H9 (cell line): ENCODE measurements at regions not wholly inside any gene's neighbourhood (a gene's known extent, or its start where the extent isn't known, plus 50 kb on each side); places are given as distances from the start of the nearest gene placed in this dataset.

Source experiments
- DNase-seq: peaks from one replicate; pipeline ENCODE4 v3.0.0-alpha.2; 2017
- H2AFZ ChIP-seq: one replicate; pipeline ENCODE4 v1.6.1; 2013; ENCODE audit warnings: mild to moderate bottlenecking, low read length, control low read depth, moderate library complexity
- H2AK5ac ChIP-seq: 2 replicates; pipeline ENCODE4 v1.6.1; 2013; ENCODE audit warnings: low read length, control low read depth, mixed read lengths; ENCODE audit not compliant: insufficient read length
- H2BK120ac ChIP-seq: one replicate; pipeline ENCODE4 v1.6.1; 2013; ENCODE audit warnings: low read depth, mild to moderate bottlenecking, low read length, control low read depth, inconsistent platforms; ENCODE audit not compliant: poor library complexity, severe bottlenecking
- H2BK12ac ChIP-seq: 2 replicates; pipeline ENCODE4 v1.6.1; 2013; ENCODE audit warnings: low read length, control low read depth, mixed read lengths, low read depth; ENCODE audit not compliant: insufficient read length
- H2BK15ac ChIP-seq: 2 replicates; pipeline ENCODE4 v1.6.1; 2013; ENCODE audit warnings: low read depth, low read length, control low read depth
- H2BK20ac ChIP-seq: one replicate; pipeline ENCODE4 v1.6.1; 2013; ENCODE audit warnings: low read depth, mild to moderate bottlenecking, low read length, control low read depth, inconsistent platforms; ENCODE audit not compliant: poor library complexity, severe bottlenecking
- H2BK5ac ChIP-seq: 2 replicates; pipeline ENCODE4 v1.6.1; 2013; ENCODE audit warnings: low read length, control low read depth, mixed read lengths; ENCODE audit not compliant: insufficient read length
- H3K14ac ChIP-seq: 2 replicates; pipeline ENCODE4 v1.6.1; 2013; ENCODE audit warnings: low read length, control low read depth; ENCODE audit not compliant: insufficient read depth
- H3K18ac ChIP-seq: 2 replicates; pipeline ENCODE4 v1.6.1; 2013; ENCODE audit warnings: low read depth, mild to moderate bottlenecking, mixed read lengths, low read length, control low read depth; ENCODE audit not compliant: insufficient read length
- H3K23ac ChIP-seq: 2 replicates; pipeline ENCODE4 v1.6.1; 2013; ENCODE audit warnings: low read length, control low read depth, mixed read lengths, low read depth; ENCODE audit not compliant: insufficient read length
- H3K23me2 ChIP-seq: 2 replicates; pipeline ENCODE4 v1.6.1; 2013; ENCODE audit warnings: low read depth, mild to moderate bottlenecking, mixed read lengths, low read length, control low read depth; ENCODE audit not compliant: insufficient read length, poor library complexity, severe bottlenecking
- H3K27ac ChIP-seq: 2 replicates; pipeline ENCODE4 v1.5.1; 2013; ENCODE audit warnings: low read length, control low read depth, mixed read lengths, low read depth; ENCODE audit not compliant: insufficient read length
- H3K27me3 ChIP-seq: 2 replicates; pipeline ENCODE4 v1.6.1; 2013; ENCODE audit warnings: low read length, control low read depth, inconsistent platforms; ENCODE audit not compliant: insufficient read depth
- H3K4ac ChIP-seq: 2 replicates; pipeline ENCODE4 v1.6.1; 2013; ENCODE audit warnings: low read depth, mild to moderate bottlenecking, control low read depth, inconsistent platforms, low read length, moderate library complexity
- H3K4me1 ChIP-seq: 2 replicates; pipeline ENCODE4 v1.6.1; 2013; ENCODE audit warnings: low read length, control low read depth, inconsistent platforms; ENCODE audit not compliant: insufficient read depth
- H3K4me2 ChIP-seq: 2 replicates; pipeline ENCODE4 v1.6.1; 2013; ENCODE audit warnings: low read length, control low read depth, mixed read lengths; ENCODE audit not compliant: insufficient read length, insufficient read depth
- H3K56ac ChIP-seq: 2 replicates; pipeline ENCODE4 v1.6.1; 2013; ENCODE audit warnings: low read depth, mild to moderate bottlenecking, mixed read lengths, low read length, control low read depth; ENCODE audit not compliant: insufficient read length
- H3K79me1 ChIP-seq: 2 replicates; pipeline ENCODE4 v1.6.1; 2013; ENCODE audit warnings: low read depth, mild to moderate bottlenecking, moderate library complexity, low read length, control low read depth, inconsistent platforms; ENCODE audit not compliant: insufficient read depth, poor library complexity, severe bottlenecking
- H3K79me2 ChIP-seq: 2 replicates; pipeline ENCODE4 v1.6.1; 2013; ENCODE audit warnings: low read length, control low read depth, inconsistent platforms; ENCODE audit not compliant: insufficient read depth
- H3K9ac ChIP-seq: 2 replicates; pipeline ENCODE4 v1.6.1; 2013; ENCODE audit warnings: low read length, control low read depth, mixed read lengths; ENCODE audit not compliant: insufficient read length; ENCODE audit errors: extremely low read depth
- H3K9me3 ChIP-seq: one replicate; pipeline ENCODE4 v1.6.1; 2013; ENCODE audit warnings: low read depth, low read length, inconsistent platforms; ENCODE audit not compliant: control insufficient read depth
- H3T11ph ChIP-seq: one replicate; pipeline ENCODE4 v1.6.1; 2013; ENCODE audit warnings: mild to moderate bottlenecking, low read length, control low read depth, inconsistent platforms
- H4K20me1 ChIP-seq: one replicate; pipeline ENCODE4 v1.6.1; 2013; ENCODE audit not compliant: control insufficient read depth, insufficient read length, insufficient read depth
- H4K5ac ChIP-seq: 2 replicates; pipeline ENCODE4 v1.6.1; 2013; ENCODE audit warnings: low read depth, mild to moderate bottlenecking, mixed read lengths, low read length, control low read depth; ENCODE audit not compliant: insufficient read length
- H4K8ac ChIP-seq: replicated peaks from 2 replicates; pipeline ENCODE4 v1.6.1; 2013; ENCODE audit warnings: low read length, control low read depth, mixed read lengths, low read depth; ENCODE audit not compliant: insufficient read length
- H4K91ac ChIP-seq: 2 replicates; pipeline ENCODE4 v1.6.1; 2013; ENCODE audit warnings: low read depth, mild to moderate bottlenecking, moderate library complexity, mixed read lengths, low read length, control low read depth; ENCODE audit not compliant: insufficient read length
- H3K27ac Mint-ChIP-seq, 3 experiments: 2 replicates in 2 of 3; 3 replicates in 1 of 3; pipeline ENCODE4 v1.8.0; 2020 to 2021; ENCODE audit warnings: mixed read lengths in 3 of 3, mild to moderate bottlenecking in 1 of 3, moderate library complexity in 1 of 3
- H3K27me3 Mint-ChIP-seq: 2 replicates; pipeline ENCODE4 v1.8.0; 2021; ENCODE audit warnings: low read depth, mild to moderate bottlenecking, moderate library complexity, mixed read lengths
- H3K36me3 Mint-ChIP-seq, 3 experiments: 2 replicates in 2 of 3; 3 replicates in 1 of 3; pipeline ENCODE4 v1.8.0; 2020 to 2021; ENCODE audit warnings: low read depth in 3 of 3, mixed read lengths in 3 of 3; ENCODE audit not compliant: insufficient read depth in 1 of 3
- H3K4me1 Mint-ChIP-seq, 2 experiments: 2 replicates each; pipeline ENCODE4 v1.8.0; 2020; ENCODE audit warnings: mixed read lengths in 2 of 2
- H3K4me3 Mint-ChIP-seq, 2 experiments: 2 replicates in 1 of 2; 3 replicates in 1 of 2; pipeline ENCODE4 v1.8.0; 2020 to 2021; ENCODE audit warnings: mild to moderate bottlenecking in 2 of 2, mixed read lengths in 2 of 2, moderate library complexity in 1 of 2
- H3K9me3 Mint-ChIP-seq, 2 experiments: 2 replicates in 1 of 2; 3 replicates in 1 of 2; pipeline ENCODE4 v1.8.0; 2020; ENCODE audit warnings: mild to moderate bottlenecking in 2 of 2, mixed read lengths in 2 of 2, moderate library complexity in 1 of 2
- WGBS: extraction: QIAGEN DNeasy Blood & Tissue Kit; methylation state at CpG from one replicate; pipeline ENCODE4 v1.1.7; 2013; ENCODE audit warnings: missing lambda C conversion rate, low lambda C conversion rate, mixed read lengths; ENCODE audit not compliant: insufficient read length; ENCODE audit errors: extremely low coverage; 5-methylcytosine and 5-hydroxymethylcytosine counted together
- TF ChIP-seq, protein P1 (sequence below): fragments of 200-600 bp; sonication (generic); conservative IDR thresholded peaks from 3 replicates; pipeline ENCODE4 v1.8.0; 2021; ENCODE audit warnings: antibody characterized with exemption, mild to moderate bottlenecking

DNA sequence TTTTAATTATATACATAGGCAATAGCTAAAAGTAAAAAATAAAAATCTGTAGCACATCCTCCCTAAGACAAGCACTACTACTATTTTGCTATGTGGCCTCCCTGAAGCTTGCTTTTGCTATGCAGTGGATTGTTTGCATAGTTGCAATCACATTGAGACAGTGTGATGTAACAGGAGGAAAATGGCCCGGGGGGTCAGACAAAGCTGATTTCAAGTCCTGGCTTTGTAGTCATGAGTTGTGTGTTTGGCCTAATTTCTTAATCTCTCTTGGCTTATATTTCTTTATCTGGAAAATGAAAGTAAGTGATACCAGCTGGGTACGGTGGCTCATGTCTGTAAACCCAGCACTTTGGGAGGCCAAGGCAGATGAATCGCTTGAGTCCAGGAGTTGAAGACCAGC, 166.6 kb downstream of the LHFPL1 start:
- H3K27ac Mint-ChIP-seq = peak overlapping the region in 1 of 3 experiments; percentile 68; a peak in 1 of 7 replicates
- Histone ChIP-seq H4K5ac (no peak overlapping the region), H2BK12ac (no peak overlapping the region), H3K14ac (no peak overlapping the region), H3K4ac (no peak overlapping the region), H2AFZ (no peak overlapping the region), H3K79me2 (no peaks in the 10 kb centered on the region), H3K9me3 (no peaks in the 10 kb centered on the region), H2BK120ac (no peak overlapping the region), H3K23me2 (no peaks in the 10 kb centered on the region), H3K56ac (no peak overlapping the region), H3K23ac (no peak overlapping the region), H4K20me1 (no peaks in the 10 kb centered on the region), H3K4me2 (no peak overlapping the region), H3K27me3 (no peaks in the 10 kb centered on the region), H3K27ac (no peak overlapping the region), H3K4me1 (no peaks in the 10 kb centered on the region), H3K79me1 (no peaks in the 10 kb centered on the region), H2BK20ac (no peak overlapping the region), H3K9ac (no peak overlapping the region), H2BK15ac (no peak overlapping the region), H4K8ac (no peak overlapping the region), H2AK5ac (no peak overlapping the region), H4K91ac (no peak overlapping the region), H2BK5ac (no peak overlapping the region), H3K18ac (no peak overlapping the region), H3T11ph (no peak overlapping the region)
- H3K9me3 Mint-ChIP-seq = peaks cover 13 to 31% of the 10 kb centered on the region in 2 experiments
- TF ChIP-seq, protein P1, sequence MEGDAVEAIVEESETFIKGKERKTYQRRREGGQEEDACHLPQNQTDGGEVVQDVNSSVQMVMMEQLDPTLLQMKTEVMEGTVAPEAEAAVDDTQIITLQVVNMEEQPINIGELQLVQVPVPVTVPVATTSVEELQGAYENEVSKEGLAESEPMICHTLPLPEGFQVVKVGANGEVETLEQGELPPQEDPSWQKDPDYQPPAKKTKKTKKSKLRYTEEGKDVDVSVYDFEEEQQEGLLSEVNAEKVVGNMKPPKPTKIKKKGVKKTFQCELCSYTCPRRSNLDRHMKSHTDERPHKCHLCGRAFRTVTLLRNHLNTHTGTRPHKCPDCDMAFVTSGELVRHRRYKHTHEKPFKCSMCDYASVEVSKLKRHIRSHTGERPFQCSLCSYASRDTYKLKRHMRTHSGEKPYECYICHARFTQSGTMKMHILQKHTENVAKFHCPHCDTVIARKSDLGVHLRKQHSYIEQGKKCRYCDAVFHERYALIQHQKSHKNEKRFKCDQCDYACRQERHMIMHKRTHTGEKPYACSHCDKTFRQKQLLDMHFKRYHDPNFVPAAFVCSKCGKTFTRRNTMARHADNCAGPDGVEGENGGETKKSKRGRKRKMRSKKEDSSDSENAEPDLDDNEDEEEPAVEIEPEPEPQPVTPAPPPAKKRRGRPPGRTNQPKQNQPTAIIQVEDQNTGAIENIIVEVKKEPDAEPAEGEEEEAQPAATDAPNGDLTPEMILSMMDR = no peak
- no CpG with 5 or more reads among the region's 3 CpGs for WGBS
- no peak for DNase-seq
- peaks cover 5 to 10% of the 10 kb centered on the region in 2 experiments; a peak in 3 of 4 replicates for H3K4me1 Mint-ChIP-seq
- peaks cover 13 to 26% (median 15%) of the 10 kb centered on the region in 3 experiments for H3K36me3 Mint-ChIP-seq
- H3K4me3 Mint-ChIP-seq = no peak overlapping the region
- no peaks in the 10 kb centered on the region for H3K27me3 Mint-ChIP-seq
